HCT116 (cell line): ENCODE measurements at regions not wholly inside any gene's neighbourhood (a gene's known extent, or its start where the extent isn't known, plus 50 kb on each side); places are given as distances from the start of the nearest gene placed in this dataset.

Experiments used
- CTCF ChIP-seq, 3 experiments: fragments of 200-600 bp in 1 of 3; sonication (generic) in 1 of 3; IDR thresholded peaks in 2 of 3; conservative IDR thresholded peaks in 1 of 3; 2 replicates each; pipeline ENCODE4 v1.5.1; 2012 to 2017; ENCODE audit warnings: low read depth in 2 of 3, low read length in 2 of 3, antibody characterized with exemption in 1 of 3, borderline replicate concordance in 1 of 3, control low read depth in 1 of 3, mild to moderate bottlenecking in 1 of 3, mixed read lengths in 1 of 3, mixed run types in 1 of 3, moderate library complexity in 1 of 3; ENCODE audit not compliant: insufficient read depth in 1 of 3
- EZH2 ChIP-seq: fragments of 200-600 bp; sonication (generic); IDR thresholded peaks from 2 replicates; pipeline ENCODE4 v1.6.1; 2017; ENCODE audit warnings: antibody characterized with exemption, mixed run types
- POLR2A ChIP-seq: IDR thresholded peaks from 2 replicates; pipeline ENCODE4 v1.7.0; 2011; ENCODE audit warnings: borderline replicate concordance; ENCODE audit not compliant: insufficient read depth, insufficient read length; ENCODE audit errors: extremely low read depth
- POLR2AphosphoS5 ChIP-seq: IDR thresholded peaks from 2 replicates; pipeline ENCODE4 v1.6.1; 2011; ENCODE audit warnings: mild to moderate bottlenecking, low read depth, low read length, moderate library complexity
- RAD21 ChIP-seq: IDR thresholded peaks from 2 replicates; pipeline ENCODE4 v1.6.1; 2012; ENCODE audit warnings: low read depth, mild to moderate bottlenecking

- no peak for TF ChIP-seq POLR2AphosphoS5
- no peak for TF ChIP-seq POLR2A
- no peak for TF ChIP-seq RAD21
- TF ChIP-seq CTCF (IDR thresholded peaks at IDR 0.05 in 2 of 3, conservative IDR thresholded peaks at IDR 0.05 in 1 of 3; ENCODE audit: borderline replicate concordance in 1 of 3, insufficient read depth in 1 of 3, low read depth in 2 of 3, low read length in 2 of 3), result no peak
- no peak for TF ChIP-seq EZH2
Observed at GRCh38 chr5:3786165-3786564, 190.5 kb downstream of the IRX1 start.
